Fibroblast of lung (primary cell): ENCODE measurements at regions not wholly inside any gene's neighbourhood (a gene's known extent, or its start where the extent isn't known, plus 50 kb on each side); places are given as distances from the start of the nearest gene placed in this dataset.

ENCODE experiments used
- DNase-seq, 2 donors: peaks; one replicate each; pipeline versions ENCODE4 v3.0.0 to v3.0.0-alpha.2; 2010; ENCODE audit warnings: low read depth in 2 of 2
- H2AFZ ChIP-seq: 2 replicates; pipeline ENCODE4 v1.5.1; 2012; ENCODE audit warnings: low read length, control low read depth, inconsistent platforms
- H3K27ac ChIP-seq: 2 replicates; pipeline ENCODE4 v1.5.1; 2011; ENCODE audit warnings: low read length, control low read depth; ENCODE audit not compliant: insufficient read depth
- H3K27me3 ChIP-seq: 2 replicates; pipeline ENCODE4 v1.5.1; 2011; ENCODE audit warnings: mild to moderate bottlenecking, low read length; ENCODE audit not compliant: control insufficient read depth, insufficient read depth
- H3K36me3 ChIP-seq: 2 replicates; pipeline ENCODE4 v1.5.1; 2011; ENCODE audit warnings: low read length; ENCODE audit not compliant: control insufficient read depth, insufficient read depth
- H3K4me1 ChIP-seq: 2 replicates; pipeline ENCODE4 v1.5.1; 2011; ENCODE audit warnings: low read length; ENCODE audit not compliant: control insufficient read depth, insufficient read depth; ENCODE audit errors: extremely low read depth
- H3K4me2 ChIP-seq: 2 replicates; pipeline ENCODE4 v1.5.1; 2011; ENCODE audit warnings: low read length, control low read depth; ENCODE audit not compliant: insufficient read depth; ENCODE audit errors: extremely low read depth
- H3K4me3 ChIP-seq, 4 experiments: fragments of 200-600 bp in 1 of 4; sonication (generic) in 1 of 4; replicated peaks in 1 of 4; 2 replicates each; pipeline ENCODE4 v1.5.1; 2011 to 2016; ENCODE audit warnings: low read length in 4 of 4, low read depth in 3 of 4, mild to moderate bottlenecking in 3 of 4, control low read depth in 2 of 4, inconsistent platforms in 1 of 4, mixed read lengths in 1 of 4; ENCODE audit not compliant: insufficient read depth in 1 of 4; ENCODE audit errors: control extremely low read depth in 1 of 4
- H3K79me2 ChIP-seq: 2 replicates; pipeline ENCODE4 v1.5.1; 2012; ENCODE audit warnings: mild to moderate bottlenecking, low read length, inconsistent platforms; ENCODE audit not compliant: control insufficient read depth, insufficient read depth
- H3K9ac ChIP-seq: 2 replicates; pipeline ENCODE4 v1.5.1; 2011; ENCODE audit warnings: mild to moderate bottlenecking, low read length, control low read depth; ENCODE audit not compliant: insufficient read depth
- H3K9me3 ChIP-seq: 2 replicates; pipeline ENCODE4 v1.5.1; 2012; ENCODE audit warnings: low read depth, low read length; ENCODE audit not compliant: control insufficient read depth, insufficient read depth
- H4K20me1 ChIP-seq: 2 replicates; pipeline ENCODE4 v1.5.1; 2011; ENCODE audit warnings: low read length; ENCODE audit not compliant: control insufficient read depth, insufficient read depth; ENCODE audit errors: extremely low read depth
- CTCF ChIP-seq, 2 donors: IDR thresholded peaks in 1 of 2; conservative IDR thresholded peaks in 1 of 2; 1 replicate in 1 of 2; 2 replicates in 1 of 2; pipeline ENCODE4 v1.5.1; 2011 to 2012; ENCODE audit warnings: low read length in 2 of 2, control low read depth in 1 of 2, inconsistent platforms in 1 of 2, low read depth in 1 of 2, mild to moderate bottlenecking in 1 of 2
- EZH2 ChIP-seq: IDR thresholded peaks from 2 replicates; pipeline ENCODE4 v1.5.1; 2012; ENCODE audit warnings: low read length, control low read depth, mild to moderate bottlenecking; ENCODE audit errors: missing control alignments

GRCh38 chr21:21955204-21955603 lies 957.0 kb downstream of the NCAM2 start:
- H3K9me3 ChIP-seq = no peaks in the 10 kb centered on the region
- H3K4me1 ChIP-seq = no peaks in the 10 kb centered on the region
- no peak overlapping the region for H2AFZ ChIP-seq
- H3K9ac ChIP-seq = no peak overlapping the region
- H3K27me3 ChIP-seq = no peaks in the 10 kb centered on the region
- DNase-seq = peak in 1 of 2 donors; percentile 3
- H3K4me2 ChIP-seq = no peak overlapping the region
- H3K36me3 ChIP-seq = no peaks in the 10 kb centered on the region
- no peak overlapping the region for H3K27ac ChIP-seq
- H3K79me2 ChIP-seq = no peaks in the 10 kb centered on the region
- H4K20me1 ChIP-seq = no peaks in the 10 kb centered on the region
- TF ChIP-seq CTCF (conservative IDR thresholded peaks at IDR 0.05 in 1 of 2, IDR thresholded peaks at IDR 0.05 in 1 of 2; ENCODE audit: low read depth in 1 of 2, low read length in 2 of 2) (no peak), EZH2 (no peak)
- H3K4me3 ChIP-seq = no peak overlapping the region

- Histone ChIP-seq H4K20me1 (no peaks in the 10 kb centered on the region), H3K27me3 (no peaks in the 10 kb centered on the region), H3K4me1 (no peaks in the 10 kb centered on the region), H3K9me3 (no peaks in the 10 kb centered on the region), H3K27ac (no peak overlapping the region), H3K4me2 (no peak overlapping the region), H3K79me2 (no peaks in the 10 kb centered on the region), H3K9ac (no peak overlapping the region), H3K36me3 (no peaks in the 10 kb centered on the region), H2AFZ (no peak overlapping the region), H3K4me3 (no peak overlapping the region)
- DNase-seq = no peak
- TF ChIP-seq CTCF (conservative IDR thresholded peaks at IDR 0.05 in 1 of 2, IDR thresholded peaks at IDR 0.05 in 1 of 2; ENCODE audit: low read depth in 1 of 2, low read length in 2 of 2) = no peak
- TF ChIP-seq EZH2 = no peak
These were observed 959.3 kb downstream of the NCAM2 start for GRCh38 chr21:21957490-21957889.

- no peaks in the 10 kb centered on the region for H3K9me3 ChIP-seq
- H3K27me3 ChIP-seq = no peaks in the 10 kb centered on the region
- no peak overlapping the region for H2AFZ ChIP-seq
- H3K4me2 ChIP-seq = no peak overlapping the region
- H3K27ac ChIP-seq = no peak overlapping the region
- no peak overlapping the region for H3K4me3 ChIP-seq
- no peaks in the 10 kb centered on the region for H4K20me1 ChIP-seq
- no peaks in the 10 kb centered on the region for H3K79me2 ChIP-seq
- H3K9ac ChIP-seq = no peak overlapping the region
- DNase-seq = no peak
- H3K4me1 ChIP-seq = no peaks in the 10 kb centered on the region
- no peaks in the 10 kb centered on the region for H3K36me3 ChIP-seq
- no peak for TF ChIP-seq EZH2
- no peak for TF ChIP-seq CTCF (conservative IDR thresholded peaks at IDR 0.05 in 1 of 2, IDR thresholded peaks at IDR 0.05 in 1 of 2; ENCODE audit: low read depth in 1 of 2, low read length in 2 of 2)
These were observed 965.7 kb downstream of the NCAM2 start for GRCh38 chr21:21963911-21964310.
